Esophagus (tissue), 2 donors: ENCODE measurements at regions not wholly inside any gene's neighbourhood (a gene's known extent, or its start where the extent isn't known, plus 50 kb on each side); places are given as distances from the start of the nearest gene placed in this dataset.

Source experiments
- H3K27ac ChIP-seq, 2 donors: one replicate each; pipeline ENCODE4 v1.5.1; 2013; ENCODE audit warnings: low read depth in 2 of 2, mild to moderate bottlenecking in 2 of 2, inconsistent platforms in 1 of 2, low read length in 1 of 2, moderate library complexity in 1 of 2
- H3K27me3 ChIP-seq, 2 donors: one replicate each; pipeline ENCODE4 v1.6.1; 2013; ENCODE audit warnings: low read length in 2 of 2, control low read depth in 1 of 2, mild to moderate bottlenecking in 1 of 2; ENCODE audit not compliant: insufficient read depth in 2 of 2, control insufficient read depth in 1 of 2
- H3K36me3 ChIP-seq, 2 donors: one replicate each; pipeline ENCODE4 v1.6.1; 2013; ENCODE audit warnings: low read length in 1 of 2; ENCODE audit not compliant: control insufficient read depth in 2 of 2, insufficient read depth in 2 of 2
- H3K4me1 ChIP-seq, 2 donors: one replicate each; pipeline ENCODE4 v1.6.1; 2013; ENCODE audit warnings: low read length in 1 of 2; ENCODE audit not compliant: control insufficient read depth in 2 of 2, insufficient read depth in 2 of 2
- H3K4me3 ChIP-seq, 2 donors: one replicate each; pipeline ENCODE4 v1.5.1; 2013; ENCODE audit warnings: low read length in 2 of 2, mild to moderate bottlenecking in 2 of 2, low read depth in 1 of 2, moderate library complexity in 1 of 2
- H3K9me3 ChIP-seq, 2 donors: one replicate each; pipeline ENCODE4 v1.6.1; 2013; ENCODE audit warnings: mild to moderate bottlenecking in 2 of 2, low read depth in 1 of 2, low read length in 1 of 2, moderate library complexity in 1 of 2; ENCODE audit not compliant: control insufficient read depth in 2 of 2, insufficient read depth in 1 of 2
- WGBS, 2 donors: extraction: QIAGEN DNeasy Blood & Tissue Kit; methylation state at CpG; one replicate each; pipeline ENCODE4 v1.1.7; 2013; 5-methylcytosine and 5-hydroxymethylcytosine counted together
- donor health status: healthy with polysubstance abuse.
- donor health status: Bipolar disorder and iron deficiency.

GRCh38 chr1:164183854-164184635 is 374.9 kb upstream of the PBX1 start:
- H3K4me1 ChIP-seq: no peaks in the 10 kb centered on the region
- no peaks in the 10 kb centered on the region for H3K36me3 ChIP-seq
- H3K4me3 ChIP-seq: no peak overlapping the region
- H3K27me3 ChIP-seq: no peaks in the 10 kb centered on the region
- 52 to 54% methylated on average over 4 of the region's 4 CpGs for WGBS, 2 donors
- H3K9me3 ChIP-seq: peaks cover 0 to 2% of the 10 kb centered on the region in 2 donors
- H3K27ac ChIP-seq: no peak overlapping the region

DNA sequence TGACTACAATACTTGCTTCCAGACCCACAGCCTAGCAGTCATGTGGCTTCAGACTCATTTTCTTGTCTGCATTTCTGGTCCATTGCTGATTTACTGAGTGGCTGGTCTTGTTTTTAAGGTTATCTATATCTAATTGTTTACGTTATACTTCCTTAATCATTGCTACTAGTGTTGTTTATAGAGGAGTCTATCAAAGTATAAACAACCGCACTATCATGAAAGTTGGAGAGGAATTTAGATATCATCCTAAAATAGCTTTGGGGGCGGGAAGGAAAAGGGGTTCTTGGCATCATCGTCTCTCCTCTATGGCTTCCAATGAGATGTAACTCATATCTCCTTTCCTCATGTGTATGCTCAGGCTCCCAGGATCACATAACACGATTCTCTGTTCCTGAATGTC is 372.1 kb upstream of the PBX1 start:
- peaks cover 0 to 2% of the 10 kb centered on the region in 2 donors for H3K9me3 ChIP-seq
- no peak overlapping the region for H3K4me3 ChIP-seq
- H3K27ac ChIP-seq: no peak overlapping the region
- no peaks in the 10 kb centered on the region for H3K36me3 ChIP-seq
- no peaks in the 10 kb centered on the region for H3K4me1 ChIP-seq
- H3K27me3 ChIP-seq: no peaks in the 10 kb centered on the region
- 70 to 84% methylated on average over 5 of the region's 5 CpGs for WGBS, 2 donors

DNA sequence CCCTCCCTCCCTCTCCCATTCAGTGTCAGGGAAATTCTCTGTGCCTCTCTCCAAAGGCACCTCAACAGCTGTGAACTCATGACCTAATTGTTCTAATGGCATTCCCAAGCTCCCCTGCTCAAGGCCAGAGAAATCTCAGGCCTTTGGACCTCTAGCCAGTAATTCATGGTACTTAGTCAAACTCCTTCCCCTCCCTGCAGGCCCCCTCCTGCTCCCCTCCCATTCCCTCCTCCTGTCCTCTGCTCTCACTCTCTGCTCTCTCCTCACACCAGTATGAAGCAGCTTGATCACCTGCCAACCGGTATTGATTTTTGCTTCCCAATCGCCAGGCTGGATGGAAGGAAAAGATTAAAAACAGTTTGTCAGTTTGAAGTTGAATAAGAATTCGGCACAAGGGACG is 370.5 kb upstream of the PBX1 start:
- WGBS, 2 donors: 43 to 59% methylated on average over 4 of the region's 4 CpGs
- Histone ChIP-seq H3K27me3 (no peaks in the 10 kb centered on the region), H3K4me1 (no peaks in the 10 kb centered on the region), H3K9me3 (peaks cover 0 to 2% of the 10 kb centered on the region in 2 donors), H3K27ac (no peak overlapping the region), H3K36me3 (no peaks in the 10 kb centered on the region), H3K4me3 (no peak overlapping the region)

DNA sequence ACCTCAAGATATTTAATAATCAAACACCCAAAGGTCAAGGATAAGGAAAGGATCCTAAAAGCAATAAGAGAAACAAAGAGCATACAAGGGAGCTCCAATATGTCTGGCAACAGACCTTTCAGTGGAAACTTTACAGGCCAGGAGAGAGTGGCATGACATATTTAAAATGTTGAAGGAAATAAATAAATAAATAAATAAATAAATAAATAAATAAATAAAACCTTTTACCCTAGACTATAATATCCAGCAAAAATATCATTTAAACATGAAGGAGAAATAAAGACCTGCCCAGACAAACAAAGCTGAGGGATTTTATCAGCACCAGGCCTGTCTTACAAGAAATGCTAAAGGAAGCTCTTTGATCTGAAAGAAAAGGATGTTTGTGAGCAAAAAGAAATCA is 367.8 kb upstream of the PBX1 start:
- Histone ChIP-seq H3K36me3 (no peaks in the 10 kb centered on the region), H3K4me1 (no peaks in the 10 kb centered on the region), H3K27me3 (no peaks in the 10 kb centered on the region), H3K9me3 (peaks cover 2% of the 10 kb centered on the region in 2 donors), H3K27ac (no peak overlapping the region), H3K4me3 (no peak overlapping the region)

- 72 to 74% methylated on average over 3 of the region's 3 CpGs for WGBS, 2 donors
- Histone ChIP-seq H3K9me3 (no peaks in the 10 kb centered on the region), H3K27me3 (no peaks in the 10 kb centered on the region), H3K4me3 (no peak overlapping the region), H3K4me1 (no peaks in the 10 kb centered on the region), H3K36me3 (no peaks in the 10 kb centered on the region), H3K27ac (no peak overlapping the region)
Measured at GRCh38 chr1:164210211-164210739, 348.7 kb upstream of the PBX1 start.

DNA sequence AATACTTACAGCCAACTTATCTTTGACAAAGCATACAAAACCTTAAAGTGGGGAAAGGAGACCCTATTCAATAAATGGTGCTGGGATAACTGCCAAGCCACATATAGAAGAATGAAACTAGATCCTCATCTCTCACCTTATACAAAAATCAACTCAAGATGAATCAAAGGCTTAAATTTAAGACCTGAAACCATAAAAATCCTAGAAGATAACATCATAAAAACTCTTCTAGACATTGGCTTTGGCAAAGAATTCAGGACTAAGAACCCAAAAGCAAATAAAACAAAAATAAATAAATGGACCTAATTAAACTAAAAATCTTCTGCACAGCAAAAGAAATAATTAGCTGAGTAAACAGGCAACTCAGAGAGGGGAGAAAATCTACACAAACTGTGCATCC is 335.6 kb upstream of the PBX1 start:
- Histone ChIP-seq H3K27me3 (no peaks in the 10 kb centered on the region), H3K4me3 (no peak overlapping the region), H3K9me3 (no peaks in the 10 kb centered on the region), H3K4me1 (no peaks in the 10 kb centered on the region), H3K27ac (no peak overlapping the region), H3K36me3 (no peaks in the 10 kb centered on the region)

DNA sequence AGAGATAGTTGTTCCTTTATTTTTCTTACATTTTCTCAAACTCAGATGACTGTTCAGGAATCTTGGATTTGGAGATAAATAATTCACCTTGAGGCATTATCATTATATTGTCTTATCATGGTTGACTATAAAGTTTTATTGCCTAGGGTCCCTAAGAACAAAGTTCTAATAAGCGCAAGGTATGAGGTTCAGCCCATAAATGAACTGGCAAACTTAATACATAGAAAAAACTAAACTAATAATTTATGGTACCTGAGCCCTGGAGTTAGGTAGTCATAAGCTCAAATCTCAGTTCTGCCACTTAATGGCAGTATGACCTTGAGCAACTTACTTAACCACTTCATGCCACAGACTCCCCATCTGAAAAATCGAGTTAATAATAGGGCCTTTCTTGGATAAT is 334.0 kb upstream of the PBX1 start:
- Histone ChIP-seq H3K4me3 (no peak overlapping the region), H3K36me3 (no peaks in the 10 kb centered on the region), H3K9me3 (no peaks in the 10 kb centered on the region), H3K4me1 (no peaks in the 10 kb centered on the region), H3K27ac (no peak overlapping the region), H3K27me3 (no peaks in the 10 kb centered on the region)
- 77 to 84% methylated on average over 2 of the region's 2 CpGs for WGBS, 2 donors

DNA sequence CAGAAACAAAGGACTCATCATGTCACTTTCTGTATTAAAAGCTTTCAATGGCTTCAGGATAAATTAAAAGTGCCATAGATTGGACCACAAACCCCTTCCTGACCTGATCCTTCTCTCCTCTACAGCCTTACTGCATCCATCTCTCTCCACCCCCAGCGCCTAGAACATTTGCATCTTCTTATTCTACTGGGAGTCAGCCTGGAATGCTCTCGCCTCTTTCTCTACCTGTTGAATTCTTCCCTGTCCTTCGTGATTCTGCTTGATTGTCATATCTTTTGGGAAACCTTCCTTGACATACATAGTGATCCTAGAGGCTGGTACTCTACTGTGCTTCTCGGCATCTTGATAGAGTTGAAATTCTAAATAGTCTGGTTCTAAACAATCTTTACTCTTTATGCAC is 332.0 kb upstream of the PBX1 start:
- Histone ChIP-seq H3K27ac (no peak overlapping the region), H3K4me1 (no peaks in the 10 kb centered on the region), H3K9me3 (no peaks in the 10 kb centered on the region), H3K36me3 (no peaks in the 10 kb centered on the region), H3K4me3 (no peak overlapping the region), H3K27me3 (no peaks in the 10 kb centered on the region)
- 85 to 87% methylated on average over 4 of the region's 4 CpGs for WGBS, 2 donors

- Histone ChIP-seq H3K4me1 (no peaks in the 10 kb centered on the region), H3K9me3 (no peaks in the 10 kb centered on the region), H3K36me3 (no peaks in the 10 kb centered on the region), H3K27ac (no peak overlapping the region), H3K4me3 (no peak overlapping the region), H3K27me3 (no peaks in the 10 kb centered on the region)
- 88 to 90% methylated on average over 6 of the region's 6 CpGs for WGBS, 2 donors
Measured at GRCh38 chr1:164228928-164229327, 330.1 kb upstream of the PBX1 start.

GRCh38 chr1:164233149-164233548 is 325.8 kb upstream of the PBX1 start:
- WGBS, 2 donors: 69 to 70% methylated on average over 3 of the region's 3 CpGs
- no peaks in the 10 kb centered on the region for H3K9me3 ChIP-seq
- no peak overlapping the region for H3K27ac ChIP-seq
- no peak overlapping the region for H3K4me3 ChIP-seq
- no peaks in the 10 kb centered on the region for H3K27me3 ChIP-seq
- no peaks in the 10 kb centered on the region for H3K36me3 ChIP-seq
- no peaks in the 10 kb centered on the region for H3K4me1 ChIP-seq
